ENCODE measurements at regions not wholly inside any gene's neighbourhood (a gene's known extent, or its start where the extent isn't known, plus 50 kb on each side); places are given as distances from the start of the nearest gene placed in this dataset.

- intact Hi-C loops (cut with DNase I) = no loop called here
- no peak for TF ChIP-seq POLR2A (IDR thresholded peaks at IDR 0.05; ENCODE audit: low read depth)
- TF ChIP-seq, protein P1, sequence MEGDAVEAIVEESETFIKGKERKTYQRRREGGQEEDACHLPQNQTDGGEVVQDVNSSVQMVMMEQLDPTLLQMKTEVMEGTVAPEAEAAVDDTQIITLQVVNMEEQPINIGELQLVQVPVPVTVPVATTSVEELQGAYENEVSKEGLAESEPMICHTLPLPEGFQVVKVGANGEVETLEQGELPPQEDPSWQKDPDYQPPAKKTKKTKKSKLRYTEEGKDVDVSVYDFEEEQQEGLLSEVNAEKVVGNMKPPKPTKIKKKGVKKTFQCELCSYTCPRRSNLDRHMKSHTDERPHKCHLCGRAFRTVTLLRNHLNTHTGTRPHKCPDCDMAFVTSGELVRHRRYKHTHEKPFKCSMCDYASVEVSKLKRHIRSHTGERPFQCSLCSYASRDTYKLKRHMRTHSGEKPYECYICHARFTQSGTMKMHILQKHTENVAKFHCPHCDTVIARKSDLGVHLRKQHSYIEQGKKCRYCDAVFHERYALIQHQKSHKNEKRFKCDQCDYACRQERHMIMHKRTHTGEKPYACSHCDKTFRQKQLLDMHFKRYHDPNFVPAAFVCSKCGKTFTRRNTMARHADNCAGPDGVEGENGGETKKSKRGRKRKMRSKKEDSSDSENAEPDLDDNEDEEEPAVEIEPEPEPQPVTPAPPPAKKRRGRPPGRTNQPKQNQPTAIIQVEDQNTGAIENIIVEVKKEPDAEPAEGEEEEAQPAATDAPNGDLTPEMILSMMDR (IDR thresholded peaks at IDR 0.05) = no peak
- TF ChIP-seq POLR2AphosphoS5 (IDR thresholded peaks at IDR 0.05) = no peak
- TF ChIP-seq EP300 (IDR thresholded peaks at IDR 0.05) = no peak
- WGBS = 62% methylated on average over 2 of the region's 2 CpGs
- Histone ChIP-seq H3K27me3 (no peaks in the 10 kb centered on the region), H3K36me3 (no peaks in the 10 kb centered on the region), H3K4me1 (no peaks in the 10 kb centered on the region), H3K27ac (replicated peaks in 1 of 4) (no peak overlapping the region), H3K4me3 (no peak overlapping the region), H3K9me3 (no peaks in the 10 kb centered on the region)
- DNase-seq (ENCODE audit: extremely low spot score) = no peak
Observed at GRCh38 chr17:70256751-70257150, 87.4 kb downstream of the KCNJ2 start.

DNA sequence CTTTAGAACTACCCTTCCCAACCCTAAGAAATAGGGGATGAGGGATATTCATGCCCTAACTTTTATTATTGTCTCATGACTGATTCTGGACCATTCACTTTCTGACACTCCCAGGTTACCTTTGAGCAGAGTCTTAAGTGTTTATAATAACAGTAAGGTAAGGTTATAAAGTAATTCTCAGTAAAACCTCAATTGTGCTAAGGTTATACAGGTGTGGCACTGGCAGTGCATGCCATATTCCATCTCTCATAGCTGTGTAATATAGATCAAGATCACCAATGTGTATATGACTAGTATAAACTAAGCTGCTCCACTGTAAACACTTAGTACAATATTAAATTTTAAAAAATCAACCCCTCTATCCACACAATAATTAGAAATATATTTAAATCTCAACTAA, 89.1 kb downstream of the KCNJ2 start:
- intact Hi-C loops (cut with DNase I) = no loop called here
- DNase-seq (ENCODE audit: extremely low spot score) = no peak
- H3K4me1 ChIP-seq = no peaks in the 10 kb centered on the region
- TF ChIP-seq POLR2A (IDR thresholded peaks at IDR 0.05; ENCODE audit: low read depth) (no peak), EP300 (IDR thresholded peaks at IDR 0.05) (no peak), POLR2AphosphoS5 (IDR thresholded peaks at IDR 0.05) (no peak)
- TF ChIP-seq, protein P1 (IDR thresholded peaks at IDR 0.05) = no peak
- no peaks in the 10 kb centered on the region for H3K9me3 ChIP-seq
- H3K27me3 ChIP-seq = no peaks in the 10 kb centered on the region
- H3K36me3 ChIP-seq = no peaks in the 10 kb centered on the region
- no peak overlapping the region for H3K27ac ChIP-seq (replicated peaks in 1 of 4)
- H3K4me3 ChIP-seq = no peak overlapping the region

DNA sequence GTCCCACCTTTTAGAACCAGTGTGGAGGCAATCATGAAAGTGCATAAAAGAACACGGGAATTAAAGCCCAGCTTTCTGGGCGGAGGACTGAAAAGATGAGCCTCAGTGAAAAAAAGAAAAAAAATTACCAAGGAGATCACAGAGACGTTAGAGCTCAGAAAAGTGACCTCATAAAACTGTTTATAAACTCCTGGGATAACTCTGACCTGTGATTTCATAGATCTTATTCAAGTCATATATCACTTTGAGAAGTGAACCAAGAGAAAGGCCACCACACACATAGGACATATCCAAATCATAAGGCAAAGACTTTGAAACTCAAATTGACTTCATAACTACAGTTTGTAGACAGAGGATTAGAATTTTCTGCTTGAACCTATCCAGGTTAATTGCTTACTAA, 90.1 kb downstream of the KCNJ2 start:
- intact Hi-C loops (cut with DNase I) = no loop called here
- 55% methylated on average over 3 of the region's 3 CpGs for WGBS
- no peak for DNase-seq (ENCODE audit: extremely low spot score)

GRCh38 chr17:70261170-70261569, 91.8 kb downstream of the KCNJ2 start:
- no peak for TF ChIP-seq EP300 (IDR thresholded peaks at IDR 0.05)
- TF ChIP-seq, protein P1 (IDR thresholded peaks at IDR 0.05) = no peak
- TF ChIP-seq POLR2AphosphoS5 (IDR thresholded peaks at IDR 0.05) = no peak
- no peak for DNase-seq (ENCODE audit: extremely low spot score)
- intact Hi-C loops (cut with DNase I) = no loop called here

More for the DNA sequence above, 90.1 kb downstream of the KCNJ2 start:
- no peak for TF ChIP-seq POLR2AphosphoS5 (IDR thresholded peaks at IDR 0.05)
- TF ChIP-seq POLR2A (IDR thresholded peaks at IDR 0.05; ENCODE audit: low read depth) = no peak
- TF ChIP-seq, protein P1 (IDR thresholded peaks at IDR 0.05) = no peak
- TF ChIP-seq EP300 (IDR thresholded peaks at IDR 0.05) = no peak
- Histone ChIP-seq H3K4me3 (no peak overlapping the region), H3K27me3 (no peaks in the 10 kb centered on the region), H3K4me1 (no peaks in the 10 kb centered on the region), H3K36me3 (no peaks in the 10 kb centered on the region), H3K9me3 (no peaks in the 10 kb centered on the region), H3K27ac (replicated peaks in 1 of 4) (no peak overlapping the region)

DNA sequence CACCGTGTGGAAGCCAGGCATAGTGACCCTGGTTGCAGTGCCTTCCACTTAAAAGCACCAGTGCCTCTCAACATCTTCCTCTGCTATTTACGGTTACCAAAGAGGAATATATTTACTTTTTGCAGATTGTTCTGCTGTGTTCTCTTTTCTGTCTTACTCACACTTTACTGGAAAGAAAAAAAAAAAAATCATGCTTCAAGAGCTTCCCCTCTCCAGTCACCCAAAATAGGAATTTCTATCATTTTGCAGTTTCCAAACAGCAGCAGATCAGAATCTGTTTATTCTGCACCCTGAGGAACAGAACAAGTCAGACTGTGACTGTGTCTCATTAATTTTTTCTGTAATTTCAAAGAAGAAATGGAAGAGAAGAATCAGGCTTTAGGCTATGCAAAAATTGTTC, 96.1 kb downstream of the KCNJ2 start:
- Histone ChIP-seq H3K27ac (replicated peaks in 1 of 4) (no peak overlapping the region), H3K27me3 (no peaks in the 10 kb centered on the region), H3K4me1 (no peaks in the 10 kb centered on the region), H3K4me3 (no peak overlapping the region), H3K36me3 (no peaks in the 10 kb centered on the region), H3K9me3 (no peaks in the 10 kb centered on the region)
- TF ChIP-seq, protein P1 (IDR thresholded peaks at IDR 0.05) = no peak
- WGBS = 57% methylated on average over 2 of the region's 2 CpGs
- intact Hi-C loops (cut with DNase I) = no loop called here
- DNase-seq (ENCODE audit: extremely low spot score) = no peak

More at GRCh38 chr17:70261170-70261569, 91.8 kb downstream of the KCNJ2 start:
- H3K9me3 ChIP-seq = no peaks in the 10 kb centered on the region
- no peaks in the 10 kb centered on the region for H3K27me3 ChIP-seq
- H3K4me3 ChIP-seq = no peak overlapping the region
- H3K36me3 ChIP-seq = no peaks in the 10 kb centered on the region
- no peaks in the 10 kb centered on the region for H3K4me1 ChIP-seq
- H3K27ac ChIP-seq (replicated peaks in 1 of 4) = no peak overlapping the region
- WGBS = 84% methylated on average over 3 of the region's 3 CpGs
